CD4-positive, CD25-positive, alpha-beta regulatory T cell (primary cell): ENCODE measurements at regions not wholly inside any gene's neighbourhood (a gene's known extent, or its start where the extent isn't known, plus 50 kb on each side); places are given as distances from the start of the nearest gene placed in this dataset.

Experiments
- ATAC-seq, 2 donors: fragments of 150-1000 bp; cut with Tn5 transposase; one replicate each; pipeline ENCODE4 v1.10.0; 2021; ENCODE audit warnings: low read depth in 2 of 2, moderate number of reproducible peaks in 2 of 2, moderate library complexity in 1 of 2
- DNase-seq, 3 donors: peaks; one replicate each; pipeline versions ENCODE4 v3.0.0 to v3.0.0-alpha.2; 2012 to 2022; ENCODE audit warnings: mixed read lengths in 1 of 3
- H3K27ac ChIP-seq: one replicate; pipeline ENCODE4 v1.7.0; 2013; ENCODE audit warnings: mild to moderate bottlenecking, low read length; ENCODE audit not compliant: insufficient read depth, poor library complexity, severe bottlenecking
- H3K27me3 ChIP-seq: one replicate; pipeline ENCODE4 v1.7.0; 2013; ENCODE audit warnings: low read length; ENCODE audit not compliant: control insufficient read depth, insufficient read depth
- H3K36me3 ChIP-seq: one replicate; pipeline ENCODE4 v1.7.0; 2013; ENCODE audit warnings: mild to moderate bottlenecking, low read length, moderate library complexity; ENCODE audit not compliant: control insufficient read depth, insufficient read depth
- H3K4me1 ChIP-seq: 2 replicates; pipeline ENCODE4 v1.7.0; 2013; ENCODE audit warnings: mild to moderate bottlenecking, low read length; ENCODE audit not compliant: insufficient read depth, control insufficient read depth, poor library complexity, severe bottlenecking
- H3K4me3 ChIP-seq: one replicate; pipeline ENCODE4 v1.7.0; 2013; ENCODE audit warnings: low read depth, mild to moderate bottlenecking, low read length, moderate library complexity
- H3K9me3 ChIP-seq, 2 experiments: 1 replicate in 1 of 2; 2 replicates in 1 of 2; pipeline ENCODE4 v1.7.0; 2013; ENCODE audit warnings: low read length in 2 of 2, mild to moderate bottlenecking in 1 of 2, moderate library complexity in 1 of 2; ENCODE audit not compliant: control insufficient read depth in 2 of 2
- H3K27ac Mint-ChIP-seq, 3 donors: one replicate each; pipeline ENCODE4 v1.8.0; 2020 to 2022; ENCODE audit warnings: mild to moderate bottlenecking in 3 of 3, mixed read lengths in 3 of 3, moderate library complexity in 2 of 3
- H3K27me3 Mint-ChIP-seq: one replicate; pipeline ENCODE4 v1.8.0; 2022; ENCODE audit warnings: mild to moderate bottlenecking, mixed read lengths
- H3K36me3 Mint-ChIP-seq: one replicate; pipeline ENCODE4 v1.8.0; 2020; ENCODE audit warnings: mixed read lengths
- H3K4me1 Mint-ChIP-seq, 4 donors: one replicate each; pipeline ENCODE4 v1.8.0; 2020 to 2022; ENCODE audit warnings: mixed read lengths in 4 of 4, mild to moderate bottlenecking in 1 of 4
- H3K4me3 Mint-ChIP-seq, 4 donors: one replicate each; pipeline ENCODE4 v1.8.0; 2020 to 2022; ENCODE audit warnings: mild to moderate bottlenecking in 4 of 4, mixed read lengths in 4 of 4, moderate library complexity in 3 of 4
- H3K9me3 Mint-ChIP-seq, 7 donors: one replicate each; pipeline ENCODE4 v1.8.0; 2020 to 2022; ENCODE audit warnings: mixed read lengths in 7 of 7, mild to moderate bottlenecking in 3 of 7, moderate library complexity in 2 of 7

- Mint-ChIP-seq H3K4me3 (no peak overlapping the region), H3K36me3 (no peaks in the 10 kb centered on the region), H3K27ac (no peak overlapping the region), H3K4me1 (peaks cover 0 to 5% (median 4%) of the 10 kb centered on the region in 4 donors), H3K9me3 (peaks cover 0 to 7% (median 3%) of the 10 kb centered on the region in 7 donors), H3K27me3 (no peaks in the 10 kb centered on the region)
- H3K4me1 ChIP-seq = no peaks in the 10 kb centered on the region
- H3K27ac ChIP-seq = no peak overlapping the region
- ATAC-seq (no peak), DNase-seq (no peak)
- no peaks in the 10 kb centered on the region for H3K36me3 ChIP-seq
- H3K27me3 ChIP-seq = no peaks in the 10 kb centered on the region
- no peaks in the 10 kb centered on the region for H3K9me3 ChIP-seq
- H3K4me3 ChIP-seq = no peak overlapping the region
Measured at GRCh38 chr15:96887730-96888129, 557.2 kb downstream of the NR2F2 start.

GRCh38 chr15:96888764-96889163 lies 558.3 kb downstream of the NR2F2 start:
- Mint-ChIP-seq H3K9me3 (peaks cover 0 to 7% (median 2%) of the 10 kb centered on the region in 7 donors), H3K27me3 (no peaks in the 10 kb centered on the region), H3K27ac (peak overlapping the region in 1 of 3 donors; percentile 76), H3K4me1 (peaks cover 0 to 5% (median 4%) of the 10 kb centered on the region in 4 donors), H3K36me3 (no peaks in the 10 kb centered on the region), H3K4me3 (peak overlapping the region in 1 of 4 donors; percentile 36)
- Histone ChIP-seq H3K36me3 (no peaks in the 10 kb centered on the region), H3K9me3 (no peaks in the 10 kb centered on the region), H3K4me1 (no peaks in the 10 kb centered on the region), H3K4me3 (no peak overlapping the region), H3K27ac (no peak overlapping the region), H3K27me3 (no peaks in the 10 kb centered on the region)
- ATAC-seq (no peak), DNase-seq (no peak)

- peak in 1 of 3 donors; percentile 16 for DNase-seq
Measured at GRCh38 chr15:96889734-96890480, 559.4 kb downstream of the NR2F2 start.

GRCh38 chr15:96891046-96891445 lies 560.5 kb downstream of the NR2F2 start:
- peaks cover 0 to 5% (median 4%) of the 10 kb centered on the region in 4 donors for H3K4me1 Mint-ChIP-seq

More at GRCh38 chr15:96889734-96890480, 559.4 kb downstream of the NR2F2 start:
- H3K36me3 ChIP-seq = no peaks in the 10 kb centered on the region
- no peak for ATAC-seq
- Mint-ChIP-seq H3K9me3 (peaks cover 0 to 7% (median 0%) of the 10 kb centered on the region in 7 donors), H3K27ac (peak overlapping the region in 2 of 3 donors; percentile 27 to 57), H3K36me3 (no peaks in the 10 kb centered on the region), H3K27me3 (no peaks in the 10 kb centered on the region), H3K4me1 (peaks cover 0 to 5% (median 4%) of the 10 kb centered on the region in 4 donors), H3K4me3 (peak overlapping the region; percentile 61 to 76 (median 72))
- no peaks in the 10 kb centered on the region for H3K4me1 ChIP-seq
- H3K4me3 ChIP-seq = peak overlapping the region; percentile 68
- no peaks in the 10 kb centered on the region for H3K9me3 ChIP-seq
- H3K27me3 ChIP-seq = no peaks in the 10 kb centered on the region
- H3K27ac ChIP-seq = no peak overlapping the region

GRCh38 chr15:96893159-96893906 lies 562.8 kb downstream of the NR2F2 start:
- peak in 1 of 3 donors; percentile 2 for DNase-seq
- Histone ChIP-seq H3K4me1 (no peaks in the 10 kb centered on the region), H3K36me3 (no peaks in the 10 kb centered on the region), H3K9me3 (no peaks in the 10 kb centered on the region), H3K27me3 (no peaks in the 10 kb centered on the region), H3K4me3 (no peak overlapping the region), H3K27ac (no peak overlapping the region)
- Mint-ChIP-seq H3K4me1 (peaks cover 0 to 5% (median 2%) of the 10 kb centered on the region in 4 donors), H3K27me3 (no peaks in the 10 kb centered on the region), H3K27ac (no peak overlapping the region), H3K9me3 (peaks cover 0 to 2% (median 0%) of the 10 kb centered on the region in 7 donors), H3K4me3 (no peak overlapping the region), H3K36me3 (no peaks in the 10 kb centered on the region)
- ATAC-seq = no peak

More at GRCh38 chr15:96891046-96891445, 560.5 kb downstream of the NR2F2 start:
- H3K27ac ChIP-seq = no peak overlapping the region
- ATAC-seq (no peak), DNase-seq (no peak)
- H3K4me3 ChIP-seq = no peak overlapping the region
- no peaks in the 10 kb centered on the region for H3K27me3 ChIP-seq
- Mint-ChIP-seq H3K27ac (peak overlapping the region in 1 of 3 donors; percentile 7), H3K27me3 (no peaks in the 10 kb centered on the region), H3K4me3 (peak overlapping the region in 2 of 4 donors; percentile 61 to 62), H3K36me3 (no peaks in the 10 kb centered on the region), H3K9me3 (peaks cover 0 to 6% (median 0%) of the 10 kb centered on the region in 7 donors)
- no peaks in the 10 kb centered on the region for H3K4me1 ChIP-seq
- no peaks in the 10 kb centered on the region for H3K36me3 ChIP-seq
- H3K9me3 ChIP-seq = no peaks in the 10 kb centered on the region

- H3K9me3 Mint-ChIP-seq = no peaks in the 10 kb centered on the region
- H3K27ac ChIP-seq = no peak overlapping the region
- no peaks in the 10 kb centered on the region for H3K36me3 Mint-ChIP-seq
- no peak for ATAC-seq
- no peaks in the 10 kb centered on the region for H3K27me3 ChIP-seq
- no peaks in the 10 kb centered on the region for H3K36me3 ChIP-seq
- DNase-seq = no peak
- peaks cover 0 to 5% (median 2%) of the 10 kb centered on the region in 4 donors for H3K4me1 Mint-ChIP-seq
- no peak overlapping the region for H3K27ac Mint-ChIP-seq
- H3K4me3 Mint-ChIP-seq = no peak overlapping the region
- no peaks in the 10 kb centered on the region for H3K4me1 ChIP-seq
- no peak overlapping the region for H3K4me3 ChIP-seq
- no peaks in the 10 kb centered on the region for H3K9me3 ChIP-seq
- no peaks in the 10 kb centered on the region for H3K27me3 Mint-ChIP-seq
Measured at GRCh38 chr15:96894659-96895058, 564.2 kb downstream of the NR2F2 start.

- H3K9me3 Mint-ChIP-seq = peaks cover 3 to 8% (median 6%) of the 10 kb centered on the region in 7 donors
- Histone ChIP-seq H3K4me3 (no peak overlapping the region), H3K4me1 (no peaks in the 10 kb centered on the region), H3K27me3 (no peaks in the 10 kb centered on the region), H3K36me3 (no peaks in the 10 kb centered on the region), H3K9me3 (no peaks in the 10 kb centered on the region), H3K27ac (no peak overlapping the region)
- no peaks in the 10 kb centered on the region for H3K27me3 Mint-ChIP-seq
- ATAC-seq (no peak), DNase-seq (no peak)
- no peaks in the 10 kb centered on the region for H3K36me3 Mint-ChIP-seq
- H3K27ac Mint-ChIP-seq = no peak overlapping the region
- H3K4me1 Mint-ChIP-seq = no peaks in the 10 kb centered on the region
- H3K4me3 Mint-ChIP-seq = no peak overlapping the region
Measured at GRCh38 chr15:96896766-96897165, 566.3 kb downstream of the NR2F2 start.
